ENCODE measurements at regions not wholly inside any gene's neighbourhood (a gene's known extent, or its start where the extent isn't known, plus 50 kb on each side); places are given as distances from the start of the nearest gene placed in this dataset.

GRCh38 chr16:9300252-9300651 lies 208.8 kb downstream of the HAPSTR1 start:
- no peak for TF ChIP-seq CTCF (IDR thresholded peaks at IDR 0.05; ENCODE audit: insufficient read depth, low read length, missing control alignments)
- no peak overlapping the region for H3K4me3 ChIP-seq (ENCODE audit: low read depth, low read length)
- DNase-seq (ENCODE audit: low read depth, low spot score) = no peak
- CTCF ChIA-PET = no interaction called here
- POLR2A ChIA-PET = no interaction called here

GRCh38 chr16:9302072-9302471 lies 210.6 kb downstream of the HAPSTR1 start:
- no peak overlapping the region for H3K4me3 ChIP-seq (ENCODE audit: low read depth, low read length)
- ChIA-PET POLR2A (no interaction called here), CTCF (no interaction called here)
- no peak for TF ChIP-seq CTCF (IDR thresholded peaks at IDR 0.05; ENCODE audit: insufficient read depth, low read length, missing control alignments)
- DNase-seq (ENCODE audit: low read depth, low spot score) = no peak

- POLR2A ChIA-PET = no interaction called here
- CTCF ChIA-PET = no interaction called here
- DNase-seq (ENCODE audit: low read depth, low spot score) = no peak
- no peak overlapping the region for H3K4me3 ChIP-seq (ENCODE audit: low read depth, low read length)
- no peak for TF ChIP-seq CTCF (IDR thresholded peaks at IDR 0.05; ENCODE audit: insufficient read depth, low read length, missing control alignments)
Observed at GRCh38 chr16:9306753-9307152, 215.3 kb downstream of the HAPSTR1 start.

- TF ChIP-seq CTCF (IDR thresholded peaks at IDR 0.05; ENCODE audit: insufficient read depth, low read length, missing control alignments) = no peak
- ChIA-PET POLR2A (no interaction called here), CTCF (no interaction called here)
- H3K4me3 ChIP-seq (ENCODE audit: low read depth, low read length) = no peak overlapping the region
- DNase-seq (ENCODE audit: low read depth, low spot score) = no peak
Observed at GRCh38 chr16:9307446-9307845, 216.0 kb downstream of the HAPSTR1 start.

GRCh38 chr16:9308356-9308801 lies 216.9 kb downstream of the HAPSTR1 start:
- CTCF ChIA-PET = no interaction called here
- no peak overlapping the region for H3K4me3 ChIP-seq (ENCODE audit: low read depth, low read length)
- no peak for TF ChIP-seq CTCF (IDR thresholded peaks at IDR 0.05; ENCODE audit: insufficient read depth, low read length, missing control alignments)
- POLR2A ChIA-PET = no interaction called here
- no peak for DNase-seq (ENCODE audit: low read depth, low spot score)

- ChIA-PET POLR2A (no interaction called here), CTCF (no interaction called here)
- no peak for DNase-seq (ENCODE audit: low read depth, low spot score)
- no peak overlapping the region for H3K4me3 ChIP-seq (ENCODE audit: low read depth, low read length)
- TF ChIP-seq CTCF (IDR thresholded peaks at IDR 0.05; ENCODE audit: insufficient read depth, low read length, missing control alignments) = no peak
Observed at GRCh38 chr16:9308850-9309249, 217.4 kb downstream of the HAPSTR1 start.

Data from AG04449 (cell line).